ENCODE measurements at regions not wholly inside any gene's neighbourhood (a gene's known extent, or its start where the extent isn't known, plus 50 kb on each side); places are given as distances from the start of the nearest gene placed in this dataset.
A peak's percentile ranks its signal among the peaks of the same experiment; 100 is the strongest.

GRCh38 chr12:90338365-90338764 lies 616.6 kb downstream of the CCER1 start:
- TF ChIP-seq CTCF (IDR thresholded peaks at IDR 0.05; ENCODE audit: insufficient read depth, low read length) = no peak
- DNase-seq (ENCODE audit: low read depth) = no peak
- H3K4me3 ChIP-seq (ENCODE audit: low read depth, low read length) = no peak overlapping the region

- H3K4me3 ChIP-seq (ENCODE audit: low read depth, low read length) = no peak overlapping the region
- DNase-seq (ENCODE audit: low read depth) = no peak
- TF ChIP-seq CTCF (IDR thresholded peaks at IDR 0.05; ENCODE audit: insufficient read depth, low read length) = no peak
Observed at GRCh38 chr12:90337018-90337417, 618.0 kb downstream of the CCER1 start.

- no peak for TF ChIP-seq CTCF (IDR thresholded peaks at IDR 0.05; ENCODE audit: insufficient read depth, low read length)
- no peak overlapping the region for H3K4me3 ChIP-seq (ENCODE audit: low read depth, low read length)
- peak; percentile 79 for DNase-seq (ENCODE audit: low read depth)
Observed at GRCh38 chr12:90335566-90335965, 619.4 kb downstream of the CCER1 start.

- H3K4me3 ChIP-seq (ENCODE audit: low read depth, low read length) = no peak overlapping the region
- TF ChIP-seq CTCF (IDR thresholded peaks at IDR 0.05; ENCODE audit: insufficient read depth, low read length) = no peak
- peak; percentile 43 for DNase-seq (ENCODE audit: low read depth)
Observed at GRCh38 chr12:90333939-90334338, 621.0 kb downstream of the CCER1 start.

- DNase-seq (ENCODE audit: low read depth) = peak; percentile 71
- no peak for TF ChIP-seq CTCF (IDR thresholded peaks at IDR 0.05; ENCODE audit: insufficient read depth, low read length)
- H3K4me3 ChIP-seq (ENCODE audit: low read depth, low read length) = no peak overlapping the region
Observed at GRCh38 chr12:90333424-90333823, 621.6 kb downstream of the CCER1 start.

GRCh38 chr12:90331821-90332220 lies 623.2 kb downstream of the CCER1 start:
- no peak for TF ChIP-seq CTCF (IDR thresholded peaks at IDR 0.05; ENCODE audit: insufficient read depth, low read length)
- H3K4me3 ChIP-seq (ENCODE audit: low read depth, low read length) = no peak overlapping the region
- no peak for DNase-seq (ENCODE audit: low read depth)

- no peak overlapping the region for H3K4me3 ChIP-seq (ENCODE audit: low read depth, low read length)
- peak; percentile 29 for DNase-seq (ENCODE audit: low read depth)
- TF ChIP-seq CTCF (IDR thresholded peaks at IDR 0.05; ENCODE audit: insufficient read depth, low read length) = no peak
Observed at GRCh38 chr12:90331262-90331661, 622.6 kb upstream of the ATP2B1 start.
